ENCODE measurements at regions not wholly inside any gene's neighbourhood (a gene's known extent, or its start where the extent isn't known, plus 50 kb on each side); places are given as distances from the start of the nearest gene placed in this dataset.
"Not testable (repeated sequence)": the region's sequence is repeated elsewhere in the genome, so short reads cannot be mapped to it uniquely, and the experiment has no call there.

DNA sequence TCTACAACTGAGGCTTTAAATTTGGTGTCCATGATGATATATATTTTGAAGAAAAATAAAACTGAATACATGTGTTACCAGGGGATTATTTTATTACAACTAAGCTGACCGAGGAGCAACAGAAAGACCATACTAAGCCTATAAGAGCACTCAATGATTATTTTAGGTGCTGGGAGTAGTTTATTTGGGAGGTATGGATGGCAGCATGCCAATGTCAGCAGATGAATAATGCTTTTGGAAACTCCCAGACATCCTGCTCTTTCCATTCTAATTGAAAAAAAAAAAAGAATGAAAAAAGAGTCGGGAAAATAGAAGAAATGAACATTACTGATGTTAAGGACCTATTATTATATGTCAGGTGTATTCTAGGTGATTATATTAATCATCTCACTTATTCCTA is 441.2 kb downstream of the BTG1 start:
- Histone ChIP-seq H3K27me3 (ENCODE audit: insufficient read depth, insufficient read length) (no peaks in the 10 kb centered on the region), H3K9me3 (ENCODE audit: insufficient read depth, low read length) (no peaks in the 10 kb centered on the region), H3K4me1 (ENCODE audit: insufficient read depth, insufficient read length) (no peaks in the 10 kb centered on the region), H3K4me3 (ENCODE audit: insufficient read length, low read depth) (no peak overlapping the region), H3K36me3 (ENCODE audit: insufficient read depth, insufficient read length, low read length) (no peaks in the 10 kb centered on the region), H3K9ac (ENCODE audit: insufficient read length, low read depth) (no peak overlapping the region)
- TF ChIP-seq SUZ12 (IDR thresholded peaks at IDR 0.05; ENCODE audit: extremely low read depth, insufficient read depth, insufficient read length) (no peak), YY1 (IDR thresholded peaks at IDR 0.05; ENCODE audit: insufficient read depth, insufficient read length) (no peak), ZNF274 (IDR thresholded peaks at IDR 0.05; ENCODE audit: low read depth, low read length) (no peak)
- no peak for DNase-seq (ENCODE audit: low read depth, low spot score)

DNA sequence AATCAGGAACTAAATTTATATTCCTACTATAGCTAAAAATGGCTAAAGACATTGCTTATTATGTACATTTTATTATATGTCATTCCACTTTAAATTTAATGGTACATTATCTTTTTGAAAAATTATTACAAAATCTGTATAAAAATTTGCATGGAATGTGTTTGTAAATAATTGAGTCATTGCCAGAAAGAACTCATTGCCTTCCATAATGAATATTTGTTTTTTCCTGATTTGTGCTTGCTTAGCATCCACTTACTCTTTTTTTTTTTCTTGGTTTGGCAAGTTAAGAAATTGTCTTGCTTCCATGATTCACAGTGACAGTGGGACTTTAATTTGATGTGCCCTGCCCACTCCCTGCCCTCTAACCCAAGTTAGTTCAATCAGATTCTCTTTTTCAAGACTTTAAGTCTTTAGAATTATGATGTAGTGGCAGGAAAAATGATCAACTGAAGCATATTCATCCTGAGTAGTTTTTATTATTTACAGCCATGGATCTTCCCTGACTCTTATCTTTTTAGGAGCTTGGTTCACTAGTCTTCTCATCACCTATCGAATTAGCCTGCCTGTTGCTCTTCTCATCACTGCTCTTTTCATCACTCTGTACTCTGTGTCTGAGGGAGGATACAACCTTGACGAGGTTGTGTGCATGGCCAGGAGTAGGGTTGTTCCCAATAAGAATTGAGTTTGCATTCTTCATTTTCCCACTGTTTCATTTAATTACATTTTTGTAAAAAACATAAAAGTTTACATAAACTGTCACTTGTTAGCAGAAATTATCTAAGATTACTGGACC is 442.0 kb downstream of the BTG1 start:
- H3K9ac ChIP-seq (ENCODE audit: insufficient read length, low read depth) = no peak overlapping the region
- no peak for TF ChIP-seq ZNF274 (IDR thresholded peaks at IDR 0.05; ENCODE audit: low read depth, low read length)
- no peaks in the 10 kb centered on the region for H3K27me3 ChIP-seq (ENCODE audit: insufficient read depth, insufficient read length)
- no peaks in the 10 kb centered on the region for H3K4me1 ChIP-seq (ENCODE audit: insufficient read depth, insufficient read length)
- H3K36me3 ChIP-seq (ENCODE audit: insufficient read depth, insufficient read length, low read length) = no peaks in the 10 kb centered on the region
- DNase-seq (ENCODE audit: low read depth, low spot score) = no peak
- H3K9me3 ChIP-seq (ENCODE audit: insufficient read depth, low read length) = no peaks in the 10 kb centered on the region
- H3K4me3 ChIP-seq (ENCODE audit: insufficient read length, low read depth) = no peak overlapping the region

DNA sequence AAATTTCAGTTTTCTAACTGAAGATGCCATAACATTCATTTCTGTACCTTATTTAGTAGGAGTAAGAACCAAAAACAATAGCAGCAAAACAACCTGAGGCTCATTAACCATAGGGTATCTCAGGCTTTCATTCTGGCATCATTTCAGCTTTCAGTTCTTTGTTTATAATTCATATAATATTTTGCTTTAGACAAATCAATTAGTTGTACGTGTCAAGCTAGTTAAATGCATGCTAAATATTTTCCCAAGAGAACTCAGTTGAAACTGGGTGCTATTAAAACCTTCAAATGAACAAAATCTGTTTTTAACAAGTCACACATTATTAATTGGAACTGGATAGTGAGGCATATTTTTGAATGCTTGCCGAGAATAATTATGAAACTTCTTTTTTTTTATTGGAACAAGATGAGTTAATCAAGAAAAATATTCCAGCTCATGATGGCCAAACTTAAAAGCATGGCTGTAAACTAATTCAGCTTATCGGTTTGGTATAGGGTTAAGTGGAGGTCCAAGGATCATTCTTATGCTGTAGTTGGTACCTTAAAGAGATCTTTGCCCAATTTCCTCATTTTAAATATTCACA is 442.7 kb downstream of the BTG1 start:
- no peaks in the 10 kb centered on the region for H3K9me3 ChIP-seq (ENCODE audit: insufficient read depth, low read length)

DNA sequence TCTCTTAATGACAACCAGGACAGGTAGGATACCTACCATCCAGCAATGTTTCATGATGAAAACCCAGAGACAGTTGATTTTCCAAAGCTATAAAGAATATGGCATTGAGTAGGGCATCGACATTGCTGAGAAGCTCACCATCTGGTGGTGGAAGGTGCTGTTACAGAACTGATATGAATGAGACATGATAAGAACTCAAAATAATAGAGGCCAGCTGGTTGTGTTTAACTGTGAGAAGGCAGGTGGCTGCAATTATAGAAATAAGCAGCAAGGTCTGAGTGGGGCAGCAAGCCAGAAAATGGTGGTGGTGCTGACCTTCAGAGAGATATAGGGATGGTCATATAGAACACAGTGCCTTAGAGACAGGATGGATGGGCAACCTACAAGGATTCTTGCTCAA is 449.7 kb downstream of the BTG1 start:
- Histone ChIP-seq H3K9me3 (ENCODE audit: insufficient read depth, low read length) (no peaks in the 10 kb centered on the region), H3K9ac (ENCODE audit: insufficient read length, low read depth) (no peak overlapping the region), H3K4me1 (ENCODE audit: insufficient read depth, insufficient read length) (no peaks in the 10 kb centered on the region), H3K4me3 (ENCODE audit: insufficient read length, low read depth) (no peak overlapping the region), H3K36me3 (ENCODE audit: insufficient read depth, insufficient read length, low read length) (no peaks in the 10 kb centered on the region), H3K27me3 (ENCODE audit: insufficient read depth, insufficient read length) (no peaks in the 10 kb centered on the region)
- no peak for DNase-seq (ENCODE audit: low read depth, low spot score)
- no peak for TF ChIP-seq YY1 (IDR thresholded peaks at IDR 0.05; ENCODE audit: insufficient read depth, insufficient read length)
- no peak for TF ChIP-seq ZNF274 (IDR thresholded peaks at IDR 0.05; ENCODE audit: low read depth, low read length)
- TF ChIP-seq SUZ12 (IDR thresholded peaks at IDR 0.05; ENCODE audit: extremely low read depth, insufficient read depth, insufficient read length) = no peak

More for the DNA sequence above, 442.7 kb downstream of the BTG1 start:
- Histone ChIP-seq H3K4me3 (ENCODE audit: insufficient read length, low read depth) (no peak overlapping the region), H3K9ac (ENCODE audit: insufficient read length, low read depth) (no peak overlapping the region), H3K27me3 (ENCODE audit: insufficient read depth, insufficient read length) (no peaks in the 10 kb centered on the region), H3K36me3 (ENCODE audit: insufficient read depth, insufficient read length, low read length) (no peaks in the 10 kb centered on the region), H3K4me1 (ENCODE audit: insufficient read depth, insufficient read length) (no peaks in the 10 kb centered on the region)
- no peak for DNase-seq (ENCODE audit: low read depth, low spot score)
- TF ChIP-seq YY1 (IDR thresholded peaks at IDR 0.05; ENCODE audit: insufficient read depth, insufficient read length) = no peak
- TF ChIP-seq SUZ12 (IDR thresholded peaks at IDR 0.05; ENCODE audit: extremely low read depth, insufficient read depth, insufficient read length) = no peak
- TF ChIP-seq ZNF274 (IDR thresholded peaks at IDR 0.05; ENCODE audit: low read depth, low read length) = no peak

DNA sequence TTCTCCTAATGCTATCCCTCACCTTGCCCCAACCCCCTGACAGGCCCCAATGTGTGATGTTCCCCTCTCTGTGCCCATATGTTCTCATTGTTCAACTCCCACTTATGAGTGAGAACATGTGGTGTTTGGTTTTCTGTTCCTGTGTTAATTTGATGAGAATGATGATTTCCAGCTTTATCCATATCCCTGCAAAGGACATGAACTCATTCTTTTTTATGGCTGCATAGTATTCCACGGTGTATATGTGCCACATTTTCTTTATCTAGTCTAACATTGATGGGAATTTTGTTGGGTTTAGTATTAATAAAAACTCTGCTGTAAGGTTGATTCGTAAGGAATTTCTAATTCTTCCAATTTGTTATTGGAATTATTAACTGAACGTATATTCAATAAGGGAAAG is 450.2 kb downstream of the BTG1 start:
- not testable (repeated sequence) for H3K9me3 ChIP-seq (ENCODE audit: insufficient read depth, low read length); H3K9ac ChIP-seq (ENCODE audit: insufficient read length, low read depth); H3K36me3 ChIP-seq (ENCODE audit: insufficient read depth, insufficient read length, low read length); H3K4me1 ChIP-seq (ENCODE audit: insufficient read depth, insufficient read length); DNase-seq (ENCODE audit: low read depth, low spot score); H3K4me3 ChIP-seq (ENCODE audit: insufficient read length, low read depth); H3K27me3 ChIP-seq (ENCODE audit: insufficient read depth, insufficient read length)

DNA sequence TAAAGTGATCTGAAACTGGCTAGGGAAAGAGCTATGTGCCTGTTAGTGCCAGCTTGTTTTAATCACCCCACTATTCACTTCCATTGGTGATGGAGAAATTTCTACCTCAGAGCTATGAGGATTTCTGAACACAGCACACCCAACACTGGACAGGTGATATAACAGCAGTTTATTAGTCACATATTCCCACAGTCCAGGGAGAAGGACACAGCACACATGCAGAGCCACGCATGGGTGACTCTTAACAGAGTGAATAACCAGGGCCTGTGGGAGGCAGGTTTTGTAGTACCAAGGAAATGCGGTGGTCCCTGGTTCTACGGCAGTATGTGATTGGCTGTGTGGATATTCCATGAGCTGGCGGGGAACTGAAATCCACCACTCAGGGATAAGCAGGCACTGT is 455.1 kb downstream of the BTG1 start:
- no peak overlapping the region for H3K4me3 ChIP-seq (ENCODE audit: insufficient read length, low read depth)
- no peaks in the 10 kb centered on the region for H3K9me3 ChIP-seq (ENCODE audit: insufficient read depth, low read length)
- no peaks in the 10 kb centered on the region for H3K4me1 ChIP-seq (ENCODE audit: insufficient read depth, insufficient read length)
- H3K9ac ChIP-seq (ENCODE audit: insufficient read length, low read depth) = no peak overlapping the region
- no peaks in the 10 kb centered on the region for H3K36me3 ChIP-seq (ENCODE audit: insufficient read depth, insufficient read length, low read length)
- H3K27me3 ChIP-seq (ENCODE audit: insufficient read depth, insufficient read length) = no peaks in the 10 kb centered on the region
- TF ChIP-seq ZNF274 (IDR thresholded peaks at IDR 0.05; ENCODE audit: low read depth, low read length) = no peak
- no peak for TF ChIP-seq SUZ12 (IDR thresholded peaks at IDR 0.05; ENCODE audit: extremely low read depth, insufficient read depth, insufficient read length)
- no peak for TF ChIP-seq YY1 (IDR thresholded peaks at IDR 0.05; ENCODE audit: insufficient read depth, insufficient read length)
- DNase-seq (ENCODE audit: low read depth, low spot score) = no peak

DNA sequence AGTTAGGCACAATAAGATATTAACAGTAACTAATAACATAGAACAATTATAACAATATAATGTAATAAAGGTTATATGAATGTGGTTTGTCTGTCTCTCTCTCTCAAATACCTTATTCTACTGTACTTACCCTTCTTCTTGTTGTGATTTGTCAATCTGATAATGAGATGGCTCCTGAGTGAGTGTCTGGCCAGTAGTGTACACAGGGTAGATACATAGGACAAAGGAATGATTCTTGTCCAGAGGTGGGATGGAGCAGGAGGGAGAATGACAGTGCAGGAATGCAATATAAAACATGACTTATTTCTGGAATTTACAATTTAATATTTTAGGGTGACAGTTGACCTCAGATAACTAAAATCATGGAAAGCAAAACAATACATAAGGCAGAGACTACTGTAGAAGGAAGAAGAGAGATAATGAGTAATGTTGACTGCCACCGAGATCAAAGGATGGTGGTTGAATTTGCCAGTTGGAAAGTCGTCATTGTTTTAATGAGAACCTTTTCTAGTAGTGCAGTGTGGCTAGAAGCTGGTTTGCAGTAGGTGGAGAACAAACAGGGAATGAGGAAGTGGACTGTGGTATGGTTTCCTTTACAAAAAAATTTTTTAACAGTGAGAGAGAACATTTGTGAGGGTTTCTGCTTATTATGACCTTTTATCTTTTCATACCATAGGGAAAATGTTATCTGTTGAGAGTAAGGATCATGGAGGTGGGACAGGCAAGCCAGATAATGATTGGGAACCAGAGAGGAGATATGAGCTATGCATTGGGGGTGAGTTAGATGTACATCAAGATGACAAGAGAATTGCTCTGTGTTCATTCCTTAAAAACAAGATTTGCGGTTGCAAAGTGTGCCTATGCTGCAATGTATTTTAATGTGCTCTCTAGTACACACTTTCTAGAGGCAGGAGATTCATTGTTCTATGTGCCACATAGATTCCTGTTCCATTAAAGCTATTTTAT is 458.3 kb downstream of the BTG1 start:
- no peak for DNase-seq (ENCODE audit: low read depth, low spot score)

More for the DNA sequence above, 458.3 kb downstream of the BTG1 start:
- no peaks in the 10 kb centered on the region for H3K9me3 ChIP-seq (ENCODE audit: insufficient read depth, low read length)
- TF ChIP-seq SUZ12 (IDR thresholded peaks at IDR 0.05; ENCODE audit: extremely low read depth, insufficient read depth, insufficient read length) (no peak), YY1 (IDR thresholded peaks at IDR 0.05; ENCODE audit: insufficient read depth, insufficient read length) (no peak), ZNF274 (IDR thresholded peaks at IDR 0.05; ENCODE audit: low read depth, low read length) (no peak)
- H3K9ac ChIP-seq (ENCODE audit: insufficient read length, low read depth) = no peak overlapping the region
- H3K4me3 ChIP-seq (ENCODE audit: insufficient read length, low read depth) = no peak overlapping the region
- H3K36me3 ChIP-seq (ENCODE audit: insufficient read depth, insufficient read length, low read length) = no peaks in the 10 kb centered on the region
- H3K4me1 ChIP-seq (ENCODE audit: insufficient read depth, insufficient read length) = no peaks in the 10 kb centered on the region
- no peaks in the 10 kb centered on the region for H3K27me3 ChIP-seq (ENCODE audit: insufficient read depth, insufficient read length)
